Panc1 (cell line): ENCODE measurements at regions not wholly inside any gene's neighbourhood (a gene's known extent, or its start where the extent isn't known, plus 50 kb on each side); places are given as distances from the start of the nearest gene placed in this dataset.

ENCODE experiments used
- ATAC-seq: fragments of 200-7000 bp; cut with Tn5 transposase; 2 replicates; pipeline ENCODE4 v1.9.1; 2020; ENCODE audit warnings: mild to moderate bottlenecking, moderate library complexity
- BruUV-seq: library from RNA; stranded (reverse); fragments of 400-500 nt; replicated peaks from 2 replicates; lab custom pipeline; 2021; lab: Mats Ljungman, UMichigan
- CTCF ChIA-PET: fragments of 300-600 bp; sonication (Branson Sonifier 250); formaldehyde crosslinking; loops from one replicate; lab custom pipeline; 2022; ENCODE audit warnings: antibody characterized with exemption; lab: Charles Lee
- POLR2A ChIA-PET: fragments of 300-600 bp; sonication (Branson Sonifier 250); formaldehyde crosslinking; loops from one replicate; lab custom pipeline; 2022; ENCODE audit warnings: antibody characterized with exemption; lab: Charles Lee
- DNase-seq: peaks from one replicate; pipeline ENCODE4 v3.0.0-alpha.2; 2010; ENCODE audit warnings: low read depth, low spot score
- H3K27ac ChIP-seq: 2 replicates; pipeline ENCODE4 v1.5.1; 2011; ENCODE audit warnings: mild to moderate bottlenecking, low read length, inconsistent platforms
- H3K27me3 ChIP-seq: fragments of 200-500 bp; sonication (Bioruptor generic); 2 replicates; pipeline ENCODE4 v1.6.0; 2014; ENCODE audit warnings: low read length, inconsistent platforms; ENCODE audit not compliant: control insufficient read depth, insufficient read depth
- H3K36me3 ChIP-seq: fragments of 200-500 bp; sonication (Bioruptor generic); 2 replicates; pipeline ENCODE4 v1.5.1; 2014; ENCODE audit warnings: inconsistent platforms, mild to moderate bottlenecking, low read length, moderate library complexity; ENCODE audit not compliant: control insufficient read depth, insufficient read depth
- H3K4me1 ChIP-seq: 2 replicates; pipeline ENCODE4 v1.5.1; 2011; ENCODE audit warnings: inconsistent platforms, mild to moderate bottlenecking, low read length, moderate library complexity; ENCODE audit not compliant: control insufficient read depth, insufficient read depth
- H3K4me3 ChIP-seq, 2 experiments: 2 replicates each; pipeline ENCODE4 v1.5.1; 2011 to 2012; ENCODE audit warnings: low read depth in 2 of 2, low read length in 2 of 2, mild to moderate bottlenecking in 2 of 2, inconsistent platforms in 1 of 2, moderate library complexity in 1 of 2
- H3K9me3 ChIP-seq: fragments of 200-500 bp; sonication (Bioruptor generic); 2 replicates; pipeline ENCODE4 v1.5.1; 2014; ENCODE audit warnings: low read depth, mild to moderate bottlenecking, inconsistent platforms, low read length, moderate library complexity; ENCODE audit not compliant: control insufficient read depth, insufficient read depth
- CTCF ChIP-seq: fragments of 450-650 bp; IDR thresholded peaks from 2 replicates; pipeline ENCODE4 v1.5.1; 2017; ENCODE audit warnings: mild to moderate bottlenecking
- POLR2AphosphoS5 ChIP-seq: IDR thresholded peaks from 2 replicates; pipeline ENCODE4 v1.6.1; 2012; ENCODE audit warnings: mild to moderate bottlenecking, low read depth, low read length, moderate library complexity
- REST ChIP-seq, 2 experiments: IDR thresholded peaks; 2 replicates each; pipeline ENCODE4 v1.6.1; 2011 to 2012; ENCODE audit warnings: low read depth in 2 of 2, control low read depth in 1 of 2, low read length in 1 of 2, mild to moderate bottlenecking in 1 of 2, moderate library complexity in 1 of 2; ENCODE audit not compliant: insufficient read depth in 1 of 2
- SIN3A ChIP-seq: IDR thresholded peaks from 2 replicates; pipeline ENCODE4 v1.6.1; 2012; ENCODE audit warnings: low read depth, mild to moderate bottlenecking, low read length, moderate library complexity, borderline replicate concordance; ENCODE audit not compliant: insufficient read depth
- TCF7L2 ChIP-seq: IDR thresholded peaks from 2 replicates; pipeline ENCODE4 v1.6.1; 2011; ENCODE audit warnings: mild to moderate bottlenecking, low read depth, low read length, inconsistent platforms
- in situ Hi-C: cut with HindIII; loops from 2 replicates; pipeline ENCODE4 v1.10.0; 2016; ENCODE audit warnings: low sequenced_read_pairs, low pct_unique_long_range_greater_than_20kb
- intact Hi-C: fragments of 100-400 bp; cut with micrococcal nuclease; formaldehyde crosslinking; loops from one replicate; pipeline ENCODE4 v1.10.0; 2022; ENCODE audit not compliant: unreplicated experiment

DNA sequence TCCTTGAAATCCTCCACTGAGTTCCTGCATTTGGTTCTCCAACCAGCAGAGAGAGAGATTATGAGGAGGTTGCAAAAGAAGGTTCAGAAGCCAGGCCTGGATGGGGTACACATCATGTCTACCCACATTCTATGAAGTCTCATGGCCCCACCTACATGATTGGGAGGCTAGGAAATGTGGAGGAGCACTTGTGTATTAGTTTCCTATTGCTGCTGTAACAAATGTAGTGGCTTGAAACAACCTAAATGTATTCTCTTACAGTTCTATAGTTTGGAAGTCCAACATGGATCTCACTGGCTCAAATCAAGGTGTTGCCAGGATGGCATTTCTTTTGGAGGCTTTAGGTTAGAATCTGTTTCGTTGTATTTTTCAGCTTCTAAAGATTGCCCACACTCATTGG is 134.2 kb upstream of the ZNF648 start:
- Histone ChIP-seq H3K9me3 (no peaks in the 10 kb centered on the region), H3K27me3 (no peaks in the 10 kb centered on the region), H3K4me1 (no peaks in the 10 kb centered on the region), H3K27ac (no peak overlapping the region), H3K4me3 (no peak overlapping the region), H3K36me3 (no peaks in the 10 kb centered on the region)
- CTCF ChIA-PET: no interaction called here
- POLR2A ChIA-PET: no interaction called here
- no peak for ATAC-seq
- no TSS peak for BruUV-seq
- no peak for TF ChIP-seq REST (IDR thresholded peaks at IDR 0.05; ENCODE audit: insufficient read depth in 1 of 2, low read depth in 2 of 2, low read length in 1 of 2)
- no peak for TF ChIP-seq SIN3A
- intact Hi-C loops (no loop called here), in situ Hi-C loops (no loop called here)
- no peak for DNase-seq

DNA sequence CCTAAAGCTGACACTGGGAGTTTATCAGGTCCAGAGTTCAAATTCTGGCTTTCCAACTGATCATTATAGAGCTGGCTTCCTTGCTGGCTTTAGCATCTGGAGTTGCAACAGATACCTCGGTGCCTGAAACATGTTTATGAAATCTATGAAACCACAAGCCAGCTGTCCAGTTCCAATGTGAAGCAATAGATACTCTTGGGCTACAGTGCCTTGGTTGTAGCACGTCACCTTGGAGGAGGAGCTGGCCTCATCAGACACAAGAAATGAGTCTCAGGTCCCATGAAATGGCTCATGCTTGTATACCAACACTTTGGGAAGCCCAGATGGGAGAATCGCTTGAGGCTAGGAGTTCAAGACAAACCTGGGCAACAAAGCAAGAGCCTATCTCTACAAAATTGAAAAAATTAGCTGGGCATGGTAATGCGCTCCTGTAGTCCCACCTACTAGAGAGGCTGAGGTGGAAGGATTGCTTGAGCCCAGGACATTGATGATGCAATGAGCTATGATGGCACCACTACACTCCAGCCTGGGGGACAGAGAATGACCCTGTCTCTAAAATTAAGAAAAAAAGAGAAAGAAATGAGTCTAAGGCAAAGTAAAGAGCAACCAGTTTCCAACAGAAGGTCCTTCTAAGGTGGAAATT is 132.5 kb upstream of the ZNF648 start:
- H3K9me3 ChIP-seq: no peaks in the 10 kb centered on the region
- TF ChIP-seq REST (IDR thresholded peaks at IDR 0.05; ENCODE audit: insufficient read depth in 1 of 2, low read depth in 2 of 2, low read length in 1 of 2) (no peak), CTCF (no peak), SIN3A (no peak), POLR2AphosphoS5 (no peak), TCF7L2 (no peak)
- intact Hi-C loops: no loop called here
- H3K4me3 ChIP-seq: no peak overlapping the region
- ATAC-seq (no peak), DNase-seq (no peak)
- CTCF ChIA-PET: interaction anchor here (0.6 to 0.7 kb wide), 2 partner anchors 111 to 207 kb away, joined by 3 to 4 read pairs; no protein-coding TSS in a partner anchor
- no peaks in the 10 kb centered on the region for H3K36me3 ChIP-seq
- in situ Hi-C loops: no loop called here
- H3K27ac ChIP-seq: no peak overlapping the region
- no TSS peak for BruUV-seq
- H3K27me3 ChIP-seq: no peaks in the 10 kb centered on the region
- no peaks in the 10 kb centered on the region for H3K4me1 ChIP-seq
- POLR2A ChIA-PET: no interaction called here
